HEK293 (cell line): ENCODE measurements at regions not wholly inside any gene's neighbourhood (a gene's known extent, or its start where the extent isn't known, plus 50 kb on each side); places are given as distances from the start of the nearest gene placed in this dataset.

ENCODE experiments used
- CTCF ChIA-PET: fragments of 350-600 bp; formaldehyde crosslinking; extraction: SDS; loops from one replicate; lab custom pipeline; 2021; ENCODE audit warnings: antibody characterized with exemption; lab: Yijun Ruan, JAX
- POLR2A ChIA-PET: fragments of 300-600 bp; formaldehyde crosslinking; extraction: SDS; loops from one replicate; lab custom pipeline; 2020; ENCODE audit warnings: antibody characterized with exemption, inconsistent platforms; lab: Yijun Ruan, JAX
- H3K27ac ChIP-seq: fragments of 200-500 bp; sonication (Bioruptor generic); 2 replicates; pipeline ENCODE4 v1.5.1; 2014; ENCODE audit warnings: low read depth, low read length, control low read depth, inconsistent platforms; ENCODE audit errors: extremely low read depth
- H3K36me3 ChIP-seq, 2 experiments: fragments of 200-500 bp in 1 of 2; sonication (Bioruptor generic) in 1 of 2; 1 replicate in 1 of 2; 2 replicates in 1 of 2; pipeline ENCODE4 v1.5.1; 2014 to 2017; ENCODE audit warnings: inconsistent platforms in 2 of 2, low read length in 2 of 2; ENCODE audit not compliant: control insufficient read depth in 2 of 2, insufficient read depth in 1 of 2
- H3K4me1 ChIP-seq: fragments of 200-500 bp; sonication (Bioruptor generic); 2 replicates; pipeline ENCODE4 v1.5.1; 2014; ENCODE audit warnings: mild to moderate bottlenecking, low read length, inconsistent platforms; ENCODE audit not compliant: control insufficient read depth, insufficient read depth
- H3K4me3 ChIP-seq: 2 replicates; pipeline ENCODE4 v1.5.1; 2011; ENCODE audit warnings: low read depth, mild to moderate bottlenecking, control low read depth, low read length, moderate library complexity
- H3K9me3 ChIP-seq: fragments of 200-500 bp; sonication (Bioruptor generic); 2 replicates; pipeline ENCODE4 v1.5.1; 2014; ENCODE audit warnings: low read depth, low read length, inconsistent platforms; ENCODE audit not compliant: control insufficient read depth, insufficient read depth
- GLIS2 ChIP-seq: fragments of 450-650 bp; formaldehyde crosslinking; IDR thresholded peaks from 2 replicates; pipeline ENCODE4 v1.5.1; 2016; ENCODE audit warnings: missing biosample characterization, missing genetic modification characterization
- OSR2 ChIP-seq: fragments of 450-650 bp; formaldehyde crosslinking; IDR thresholded peaks from 2 replicates; pipeline ENCODE4 v1.5.1; 2016; ENCODE audit warnings: missing biosample characterization, missing genetic modification characterization
- OVOL3 ChIP-seq: fragments of 450-650 bp; formaldehyde crosslinking; IDR thresholded peaks from 2 replicates; pipeline ENCODE4 v1.5.1; 2016; ENCODE audit warnings: missing biosample characterization, missing genetic modification characterization
- PATZ1 ChIP-seq: fragments of 450-650 bp; formaldehyde crosslinking; IDR thresholded peaks from 2 replicates; pipeline ENCODE4 v1.5.1; 2016; ENCODE audit warnings: missing biosample characterization, missing genetic modification characterization
- PRDM10 ChIP-seq: fragments of 450-650 bp; formaldehyde crosslinking; IDR thresholded peaks from 2 replicates; pipeline ENCODE4 v1.5.1; 2016; ENCODE audit warnings: missing biosample characterization, missing genetic modification characterization
- PRDM6 ChIP-seq: fragments of 450-650 bp; formaldehyde crosslinking; IDR thresholded peaks from 2 replicates; pipeline ENCODE4 v1.5.1; 2017; ENCODE audit warnings: missing biosample characterization, missing genetic modification characterization
- TRIM28 ChIP-seq: IDR thresholded peaks from 2 replicates; pipeline ENCODE4 v1.6.1; 2011; ENCODE audit warnings: low read length, control low read depth, borderline replicate concordance
- ZFP69B ChIP-seq: fragments of 450-650 bp; formaldehyde crosslinking; IDR thresholded peaks from 2 replicates; pipeline ENCODE4 v1.5.1; 2016; ENCODE audit warnings: missing biosample characterization, missing genetic modification characterization
- ZNF121 ChIP-seq: fragments of 450-650 bp; formaldehyde crosslinking; IDR thresholded peaks from 2 replicates; pipeline ENCODE4 v1.5.1; 2016; ENCODE audit warnings: missing biosample characterization, missing genetic modification characterization
- ZNF175 ChIP-seq: fragments of 450-650 bp; formaldehyde crosslinking; IDR thresholded peaks from 2 replicates; pipeline ENCODE4 v1.5.1; 2016; ENCODE audit warnings: missing biosample characterization, missing genetic modification characterization
- ZNF202 ChIP-seq: fragments of 450-650 bp; formaldehyde crosslinking; IDR thresholded peaks from 2 replicates; pipeline ENCODE4 v1.5.1; 2016; ENCODE audit warnings: missing biosample characterization, missing genetic modification characterization, borderline replicate concordance
- ZNF211 ChIP-seq: fragments of 450-650 bp; formaldehyde crosslinking; IDR thresholded peaks from 2 replicates; pipeline ENCODE4 v1.5.1; 2016; ENCODE audit warnings: low read depth, missing biosample characterization, missing genetic modification characterization
- ZNF223 ChIP-seq: fragments of 450-650 bp; formaldehyde crosslinking; IDR thresholded peaks from 2 replicates; pipeline ENCODE4 v1.5.1; 2016; ENCODE audit warnings: missing biosample characterization, missing genetic modification characterization
- ZNF302 ChIP-seq: fragments of 450-650 bp; formaldehyde crosslinking; IDR thresholded peaks from 2 replicates; pipeline ENCODE4 v1.5.1; 2016; ENCODE audit warnings: missing biosample characterization, missing genetic modification characterization, low read depth
- ZNF324 ChIP-seq: fragments of 450-650 bp; formaldehyde crosslinking; IDR thresholded peaks from 2 replicates; pipeline ENCODE4 v1.5.1; 2016; ENCODE audit warnings: missing biosample characterization, missing genetic modification characterization
- ZNF404 ChIP-seq: fragments of 450-650 bp; formaldehyde crosslinking; IDR thresholded peaks from 2 replicates; pipeline ENCODE4 v1.5.1; 2017; ENCODE audit warnings: missing biosample characterization, missing genetic modification characterization
- ZNF416 ChIP-seq: fragments of 450-650 bp; formaldehyde crosslinking; IDR thresholded peaks from 2 replicates; pipeline ENCODE4 v1.5.1; 2016; ENCODE audit warnings: missing biosample characterization, missing genetic modification characterization
- ZNF510 ChIP-seq: fragments of 450-650 bp; formaldehyde crosslinking; IDR thresholded peaks from 2 replicates; pipeline ENCODE4 v1.5.1; 2018; ENCODE audit warnings: mild to moderate bottlenecking, missing genetic modification characterization, missing biosample characterization; ENCODE audit not compliant: insufficient replicate concordance
- ZNF548 ChIP-seq: fragments of 450-650 bp; formaldehyde crosslinking; IDR thresholded peaks from 2 replicates; pipeline ENCODE4 v1.5.1; 2016; ENCODE audit warnings: missing biosample characterization, missing genetic modification characterization
- ZNF621 ChIP-seq: fragments of 450-650 bp; formaldehyde crosslinking; IDR thresholded peaks from 2 replicates; pipeline ENCODE4 v1.5.1; 2017; ENCODE audit warnings: missing biosample characterization, missing genetic modification characterization
- ZNF624 ChIP-seq: fragments of 450-650 bp; formaldehyde crosslinking; IDR thresholded peaks from 2 replicates; pipeline ENCODE4 v1.5.1; 2017; ENCODE audit warnings: missing biosample characterization, missing genetic modification characterization
- ZNF639 ChIP-seq: fragments of 450-650 bp; formaldehyde crosslinking; IDR thresholded peaks from 2 replicates; pipeline ENCODE4 v1.5.1; 2016; ENCODE audit warnings: missing biosample characterization, missing genetic modification characterization
- ZSCAN4 ChIP-seq: fragments of 450-650 bp; formaldehyde crosslinking; IDR thresholded peaks from 2 replicates; pipeline ENCODE4 v1.5.1; 2017; ENCODE audit warnings: missing biosample characterization, missing genetic modification characterization

- TF ChIP-seq PRDM10 (tag by site-specific recombination), result no peak
- TF ChIP-seq ZFP69B (tag by site-specific recombination), result no peak
- no peak for TF ChIP-seq ZNF639 (tag by site-specific recombination)
These were observed 105.1 kb downstream of the ZMAT3 start (continued) for GRCh38 chr3:178966299-178967176.

- ChIA-PET CTCF (no interaction called here), POLR2A (no interaction called here)
- Histone ChIP-seq H3K4me3 (no peak overlapping the region), H3K27ac (no peak overlapping the region), H3K4me1 (0 out of 2 replicates have a peak, but pooled peaks cover 2% of the 10 kb centered on the region), H3K36me3 (no peaks in the 10 kb centered on the region), H3K9me3 (no peaks in the 10 kb centered on the region)
- no peak for TF ChIP-seq ZNF324
- TF ChIP-seq OVOL3, result no peak
- no peak for TF ChIP-seq PRDM6 (tag by site-specific recombination)
These were observed 107.1 kb downstream of the ZMAT3 start for GRCh38 chr3:178964551-178964950.

- H3K36me3 ChIP-seq, result no peaks in the 10 kb centered on the region
- CTCF ChIA-PET, result no interaction called here
- TF ChIP-seq ZSCAN4 (tag by site-specific recombination), result no peak
- TF ChIP-seq TRIM28, result no peak
- no peak for TF ChIP-seq OSR2 (tag by site-specific recombination)
- no peak for TF ChIP-seq ZNF416 (tag by site-specific recombination)
- TF ChIP-seq PATZ1 (tag by site-specific recombination), result no peak
- TF ChIP-seq ZNF175, result no peak
- no peak for TF ChIP-seq ZNF223 (tag by site-specific recombination)
- TF ChIP-seq GLIS2 (tag by site-specific recombination), result no peak
- no peak for TF ChIP-seq ZNF404 (tag by site-specific recombination)
- TF ChIP-seq ZNF624, result no peak
- TF ChIP-seq ZNF211 (tag by site-specific recombination), result no peak
- no peak for TF ChIP-seq ZNF548 (tag by site-specific recombination)
- TF ChIP-seq ZNF302, result no peak
- no peak for TF ChIP-seq ZNF202
- TF ChIP-seq ZNF510 (tag by site-specific recombination), result no peak
- TF ChIP-seq ZNF621, result no peak
- no peak for TF ChIP-seq ZNF121 (tag by site-specific recombination)
These were observed 110.7 kb downstream of the ZMAT3 start for GRCh38 chr3:178960918-178961317.

More at GRCh38 chr3:178960918-178961317, 110.7 kb downstream of the ZMAT3 start:
- POLR2A ChIA-PET, result no interaction called here
- no peak overlapping the region for H3K27ac ChIP-seq
- H3K9me3 ChIP-seq, result no peaks in the 10 kb centered on the region
- H3K4me1 ChIP-seq, result no peaks in the 10 kb centered on the region
- no peak overlapping the region for H3K4me3 ChIP-seq
